ENCODE measurements at regions not wholly inside any gene's neighbourhood (a gene's known extent, or its start where the extent isn't known, plus 50 kb on each side); places are given as distances from the start of the nearest gene placed in this dataset.
"Not testable (repeated sequence)": the region's sequence is repeated elsewhere in the genome, so short reads cannot be mapped to it uniquely, and the experiment has no call there.

GRCh38 chr7:125195156-125195555 is 265.5 kb upstream of the POT1 start:
- H3K4me3 Mint-ChIP-seq (ENCODE audit: low read depth) = no peak overlapping the region
- H3K27ac Mint-ChIP-seq = no peak overlapping the region
- H3K9me3 Mint-ChIP-seq (ENCODE audit: low read depth) = peaks cover 14% of the 10 kb centered on the region
- no peaks in the 10 kb centered on the region for H3K27me3 Mint-ChIP-seq
- DNase-seq (ENCODE audit: low spot score, unreplicated experiment) = no peak
- no peak for TF ChIP-seq CTCF (IDR thresholded peaks at IDR 0.05; ENCODE audit: unreplicated experiment)
- no peaks in the 10 kb centered on the region for H3K36me3 Mint-ChIP-seq (ENCODE audit: insufficient read depth)
- no peaks in the 10 kb centered on the region for H3K4me1 Mint-ChIP-seq (ENCODE audit: low read depth)

GRCh38 chr7:125193263-125193662 is 263.6 kb upstream of the POT1 start:
- no peaks in the 10 kb centered on the region for H3K27me3 Mint-ChIP-seq
- no peaks in the 10 kb centered on the region for H3K4me1 Mint-ChIP-seq (ENCODE audit: low read depth)
- H3K27ac Mint-ChIP-seq = no peak overlapping the region
- H3K9me3 Mint-ChIP-seq (ENCODE audit: low read depth) = peaks cover 14% of the 10 kb centered on the region
- no peak for DNase-seq (ENCODE audit: low spot score, unreplicated experiment)
- no peak overlapping the region for H3K4me3 Mint-ChIP-seq (ENCODE audit: low read depth)
- TF ChIP-seq CTCF (IDR thresholded peaks at IDR 0.05; ENCODE audit: unreplicated experiment) = no peak
- no peaks in the 10 kb centered on the region for H3K36me3 Mint-ChIP-seq (ENCODE audit: insufficient read depth)

- DNase-seq (ENCODE audit: low spot score, unreplicated experiment) = no peak
- TF ChIP-seq CTCF (IDR thresholded peaks at IDR 0.05; ENCODE audit: unreplicated experiment) = no peak
- Mint-ChIP-seq H3K4me3 (ENCODE audit: low read depth) (no peak overlapping the region), H3K9me3 (ENCODE audit: low read depth) (no peaks in the 10 kb centered on the region), H3K36me3 (ENCODE audit: insufficient read depth) (no peaks in the 10 kb centered on the region), H3K27me3 (no peaks in the 10 kb centered on the region), H3K27ac (no peak overlapping the region), H3K4me1 (ENCODE audit: low read depth) (no peaks in the 10 kb centered on the region)
Observed at GRCh38 chr7:125184801-125185200, 255.2 kb upstream of the POT1 start.

GRCh38 chr7:125181569-125182267 is 252.1 kb upstream of the POT1 start:
- DNase-seq (ENCODE audit: low spot score, unreplicated experiment); H3K27me3 Mint-ChIP-seq; H3K9me3 Mint-ChIP-seq (ENCODE audit: low read depth); H3K4me3 Mint-ChIP-seq (ENCODE audit: low read depth); H3K4me1 Mint-ChIP-seq (ENCODE audit: low read depth); H3K36me3 Mint-ChIP-seq (ENCODE audit: insufficient read depth); H3K27ac Mint-ChIP-seq: not testable (repeated sequence)

GRCh38 chr7:125173571-125173970 is 243.9 kb upstream of the POT1 start:
- Mint-ChIP-seq H3K27me3 (no peaks in the 10 kb centered on the region), H3K4me3 (ENCODE audit: low read depth) (no peak overlapping the region), H3K27ac (no peak overlapping the region), H3K4me1 (ENCODE audit: low read depth) (peaks cover 3% of the 10 kb centered on the region), H3K9me3 (ENCODE audit: low read depth) (peaks cover 4% of the 10 kb centered on the region), H3K36me3 (ENCODE audit: insufficient read depth) (no peaks in the 10 kb centered on the region)
- no peak for TF ChIP-seq CTCF (IDR thresholded peaks at IDR 0.05; ENCODE audit: unreplicated experiment)
- no peak for DNase-seq (ENCODE audit: low spot score, unreplicated experiment)

- Mint-ChIP-seq H3K4me1 (ENCODE audit: low read depth) (no peaks in the 10 kb centered on the region), H3K27me3 (no peaks in the 10 kb centered on the region), H3K4me3 (ENCODE audit: low read depth) (no peak overlapping the region), H3K27ac (no peak overlapping the region), H3K9me3 (ENCODE audit: low read depth) (no peaks in the 10 kb centered on the region), H3K36me3 (ENCODE audit: insufficient read depth) (no peaks in the 10 kb centered on the region)
- no peak for DNase-seq (ENCODE audit: low spot score, unreplicated experiment)
- no peak for TF ChIP-seq CTCF (IDR thresholded peaks at IDR 0.05; ENCODE audit: unreplicated experiment)
Observed at GRCh38 chr7:125169088-125169487, 239.5 kb upstream of the POT1 start.

All from progenitor cell of endocrine pancreas (in vitro differentiated cells).